ENCODE measurements at regions not wholly inside any gene's neighbourhood (a gene's known extent, or its start where the extent isn't known, plus 50 kb on each side); places are given as distances from the start of the nearest gene placed in this dataset.
"Not testable (repeated sequence)": the region's sequence is repeated elsewhere in the genome, so short reads cannot be mapped to it uniquely, and the experiment has no call there.

DNA sequence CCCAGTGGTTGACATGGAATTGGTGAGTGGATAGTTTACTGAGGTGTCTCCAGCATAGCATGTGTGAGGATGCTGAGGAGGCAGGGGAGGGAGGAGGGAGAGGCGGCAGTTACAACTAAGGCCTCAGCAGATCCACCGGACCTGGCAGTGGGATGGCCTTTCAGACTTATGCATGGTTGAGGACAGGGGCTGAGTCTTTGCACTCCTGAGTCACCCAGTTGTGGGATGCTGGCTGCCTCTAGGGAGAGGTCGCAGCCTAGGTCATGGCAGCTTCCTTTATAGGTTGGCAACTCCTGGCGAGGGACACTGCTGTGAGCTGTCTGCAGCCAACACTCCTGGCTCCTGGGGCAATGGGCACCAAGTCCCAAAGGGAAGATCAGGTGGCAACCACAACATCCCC, 380.3 kb downstream of the PREX1 start:
- DNase-seq (ENCODE audit: low spot score), result no peak
- FAIRE-seq, result no peak

DNA sequence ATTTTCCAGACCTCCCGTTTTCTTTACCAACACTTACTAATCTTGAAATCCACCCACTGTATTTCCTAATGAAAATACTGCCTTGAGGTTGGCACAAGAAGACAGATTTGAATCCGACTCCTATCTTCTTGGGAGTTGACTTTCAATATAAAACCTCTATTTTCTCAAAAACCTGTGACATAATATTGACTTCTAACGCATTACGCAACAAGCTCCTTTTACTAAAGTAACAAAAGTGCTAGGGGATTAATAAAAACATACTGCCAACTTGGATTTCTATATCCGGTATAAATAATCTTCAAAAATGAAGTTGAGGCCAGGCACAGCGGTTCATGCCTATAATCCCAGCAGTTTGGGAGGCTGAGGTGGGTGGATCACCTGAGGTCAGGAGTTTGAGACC, 382.0 kb downstream of the PREX1 start:
- DNase-seq (ENCODE audit: low spot score) (no peak), FAIRE-seq (no peak)

DNA sequence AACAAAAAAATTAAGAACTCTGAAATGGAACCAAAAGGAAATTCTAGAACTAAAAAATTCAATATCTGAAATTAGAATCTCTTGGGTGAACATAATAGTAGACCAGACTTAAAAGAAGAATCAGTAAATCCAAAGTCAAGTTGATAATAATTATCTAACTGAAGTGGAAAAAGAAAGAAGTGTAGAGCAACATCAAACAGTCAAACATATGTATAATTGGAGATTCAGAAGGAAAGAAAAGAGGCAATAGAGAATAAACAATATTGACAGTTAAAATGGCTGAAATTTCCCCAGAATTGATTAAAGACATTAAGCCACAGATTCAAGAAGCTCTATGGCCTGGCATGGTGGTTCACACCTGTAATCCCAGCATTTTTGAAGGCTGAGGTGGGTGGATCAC, 383.6 kb downstream of the PREX1 start:
- FAIRE-seq (no peak), DNase-seq (ENCODE audit: low spot score) (no peak)

DNA sequence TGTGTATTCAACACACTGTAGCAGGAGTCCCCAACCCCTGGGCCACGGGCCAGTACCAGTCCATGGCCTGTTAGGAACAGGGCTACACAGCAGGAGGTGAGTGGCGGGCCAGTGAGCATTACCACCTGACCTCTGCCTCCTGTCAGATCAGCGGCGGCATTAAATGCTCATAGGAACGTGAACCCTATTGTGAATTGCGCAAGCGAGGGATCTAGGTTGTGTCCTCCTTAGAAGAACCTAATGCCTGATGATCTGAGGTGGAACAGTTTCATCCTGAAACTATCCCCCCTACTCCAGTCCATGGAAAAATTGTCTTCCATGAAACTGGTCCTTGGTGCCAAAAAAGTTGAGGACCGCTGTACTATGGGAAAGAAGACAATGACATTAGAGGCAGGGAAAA, 386.9 kb downstream of the PREX1 start:
- DNase-seq (ENCODE audit: low spot score), result no peak
- FAIRE-seq, result peak; percentile 85

DNA sequence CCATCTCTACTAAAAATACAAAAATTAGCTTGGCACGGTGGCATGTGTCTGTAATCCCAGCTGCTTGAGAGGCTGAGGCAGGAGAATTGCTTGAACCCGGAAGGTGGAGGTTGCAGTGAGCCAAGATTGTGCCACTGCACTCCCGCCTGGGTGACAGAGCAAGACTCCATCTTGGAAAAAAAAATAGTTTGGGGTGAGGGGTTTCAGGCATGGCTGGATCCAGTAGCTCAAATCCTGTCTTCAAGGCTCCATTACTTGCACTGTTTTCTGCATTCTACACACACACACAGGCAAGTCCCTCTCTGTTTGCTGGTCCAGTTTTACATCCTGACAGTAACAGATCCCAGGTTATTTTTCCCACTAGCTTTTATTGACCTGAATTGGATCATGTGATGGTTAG, 387.5 kb downstream of the PREX1 start:
- not testable (repeated sequence) for FAIRE-seq

DNA sequence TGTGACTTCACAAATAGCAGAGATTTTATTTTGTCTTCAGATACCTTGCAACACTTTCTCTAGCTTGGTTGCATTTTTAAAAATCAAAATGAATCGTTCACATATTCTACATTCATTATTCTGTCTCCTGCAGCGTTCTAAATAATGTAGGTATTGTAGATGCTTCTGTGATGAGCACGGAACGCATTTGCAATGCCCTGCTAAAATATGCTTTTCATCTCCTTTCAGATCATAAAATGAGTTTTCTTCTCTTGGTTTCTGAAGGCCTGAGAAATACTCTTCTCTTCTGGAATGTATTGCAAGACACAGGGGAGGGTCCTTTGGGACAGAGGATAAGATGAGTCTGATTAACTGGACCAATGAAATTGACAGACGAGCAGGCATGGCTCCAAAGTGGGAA, 390.7 kb downstream of the PREX1 start:
- FAIRE-seq (no peak), DNase-seq (ENCODE audit: low spot score) (no peak)

More for the DNA sequence above, 387.5 kb downstream of the PREX1 start:
- DNase-seq (ENCODE audit: low spot score), result not testable (repeated sequence)

DNA sequence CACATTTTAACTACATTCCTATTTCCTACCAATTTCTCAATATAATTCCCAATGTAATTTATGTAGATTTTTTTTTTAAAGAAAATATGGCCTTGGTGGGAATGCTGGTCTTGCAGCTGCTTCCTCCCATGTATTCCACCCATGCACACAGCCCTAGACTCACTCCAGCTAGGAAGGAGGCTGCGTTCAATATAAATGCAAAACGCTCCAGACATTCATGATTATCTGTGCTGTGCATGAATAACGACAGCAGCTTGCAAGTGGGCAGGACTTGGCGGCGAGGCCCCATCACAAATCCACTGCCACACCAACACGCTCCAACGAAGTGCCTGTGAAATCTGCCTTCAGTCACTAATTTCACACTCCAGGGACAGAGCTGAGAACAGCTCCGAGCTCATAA, 391.2 kb downstream of the PREX1 start:
- not testable (repeated sequence) for DNase-seq (ENCODE audit: low spot score)
- FAIRE-seq, result peak; percentile 94

DNA sequence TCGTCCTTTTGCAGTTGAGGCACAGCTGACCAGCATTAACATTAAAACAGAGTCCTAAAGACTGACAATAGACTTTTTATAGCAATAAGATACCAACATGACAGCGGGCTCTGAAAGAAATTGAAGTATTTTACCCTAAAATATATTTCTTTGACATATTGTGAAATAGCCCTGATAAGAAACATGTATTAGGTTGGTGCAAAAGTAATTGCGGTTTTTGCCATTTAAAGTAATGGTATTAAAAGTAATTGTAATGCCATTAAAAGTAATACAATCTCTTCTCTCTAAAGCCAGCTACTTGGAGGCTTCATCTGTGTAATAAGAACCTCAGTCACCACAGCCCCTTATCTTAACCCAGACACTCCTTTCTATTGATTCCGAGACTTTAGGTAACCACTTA, 394.6 kb downstream of the PREX1 start:
- DNase-seq (ENCODE audit: low spot score) (no peak), FAIRE-seq (no peak)

DNA sequence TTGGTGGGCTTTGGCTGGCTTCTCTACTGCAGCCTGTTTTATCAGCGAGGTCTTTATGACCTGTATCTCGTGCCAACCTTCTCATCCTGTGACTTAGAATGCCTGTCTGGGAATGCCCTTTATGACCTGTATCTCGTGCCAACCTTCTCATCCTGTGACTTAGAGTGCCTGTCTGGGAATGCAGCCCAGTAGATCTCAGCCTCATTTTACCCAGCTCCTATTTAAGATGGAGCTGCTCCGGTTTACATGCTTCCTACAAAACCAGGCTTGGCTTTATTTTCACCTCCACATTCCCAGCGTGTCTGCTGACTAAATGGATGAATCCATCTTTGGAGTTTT, 395.3 kb downstream of the PREX1 start:
- DNase-seq (ENCODE audit: low spot score), result no peak
- FAIRE-seq, result no peak

DNA sequence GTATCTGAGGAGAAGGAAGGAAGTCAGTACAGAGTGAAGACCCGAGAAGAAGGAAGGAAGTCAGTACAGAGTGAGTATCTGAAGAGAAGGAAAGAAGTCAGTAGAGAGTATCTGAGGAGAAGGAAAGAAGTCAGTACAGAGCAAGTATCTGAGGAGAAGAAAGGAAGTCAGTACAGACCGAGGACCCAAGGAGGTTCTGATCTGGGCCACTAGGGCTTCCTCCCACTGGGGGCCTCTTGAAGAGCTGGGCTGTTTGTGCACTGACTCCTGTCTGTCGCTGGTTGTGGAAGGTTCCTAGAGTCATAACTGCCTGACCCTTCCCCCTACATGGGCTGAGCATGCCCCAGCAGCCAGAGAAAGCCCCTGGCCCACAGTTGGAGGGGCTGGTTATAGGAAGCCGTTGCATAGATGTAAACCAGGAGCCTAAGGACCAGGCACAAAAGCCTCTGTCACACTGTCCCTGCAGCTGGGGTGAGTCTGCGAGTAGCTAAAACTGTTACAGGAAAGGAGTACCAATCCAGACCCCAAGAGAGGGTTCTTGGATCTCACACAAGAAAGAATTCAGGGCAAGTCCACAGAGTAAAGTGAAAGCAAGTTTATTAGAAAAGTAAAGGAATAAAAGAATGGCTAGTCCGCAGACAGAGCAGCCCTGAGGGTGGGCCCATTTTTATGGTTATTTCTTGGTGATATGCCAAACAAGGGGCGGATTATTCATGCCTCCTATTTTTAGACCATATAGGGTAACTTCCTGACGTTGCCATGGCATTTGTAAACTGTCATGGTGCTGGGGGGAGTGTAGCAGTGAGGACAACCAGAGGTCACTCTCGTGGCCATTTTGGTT, 395.9 kb downstream of the PREX1 start:
- no peak for FAIRE-seq
- DNase-seq (ENCODE audit: low spot score), result no peak

DNA sequence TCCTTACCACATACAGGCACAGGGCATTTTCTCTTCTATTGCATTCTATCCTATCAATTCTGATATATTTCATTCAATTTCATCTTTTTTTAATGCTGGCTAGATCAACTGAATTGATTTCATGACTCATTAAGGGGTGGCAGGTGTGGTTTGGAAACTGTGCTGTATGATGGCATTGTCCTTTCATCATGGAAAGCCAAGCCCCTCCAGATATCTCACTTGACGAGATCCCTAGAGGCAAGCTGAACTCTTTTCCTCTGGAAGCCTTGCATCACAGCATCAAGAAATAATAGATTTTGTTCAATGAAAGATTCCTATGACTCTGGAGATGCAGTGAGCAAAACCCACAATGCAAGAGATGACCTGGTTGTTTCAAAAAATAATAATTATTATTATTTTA, 401.2 kb downstream of the PREX1 start:
- FAIRE-seq, result no peak
- no peak for DNase-seq (ENCODE audit: low spot score)

DNA sequence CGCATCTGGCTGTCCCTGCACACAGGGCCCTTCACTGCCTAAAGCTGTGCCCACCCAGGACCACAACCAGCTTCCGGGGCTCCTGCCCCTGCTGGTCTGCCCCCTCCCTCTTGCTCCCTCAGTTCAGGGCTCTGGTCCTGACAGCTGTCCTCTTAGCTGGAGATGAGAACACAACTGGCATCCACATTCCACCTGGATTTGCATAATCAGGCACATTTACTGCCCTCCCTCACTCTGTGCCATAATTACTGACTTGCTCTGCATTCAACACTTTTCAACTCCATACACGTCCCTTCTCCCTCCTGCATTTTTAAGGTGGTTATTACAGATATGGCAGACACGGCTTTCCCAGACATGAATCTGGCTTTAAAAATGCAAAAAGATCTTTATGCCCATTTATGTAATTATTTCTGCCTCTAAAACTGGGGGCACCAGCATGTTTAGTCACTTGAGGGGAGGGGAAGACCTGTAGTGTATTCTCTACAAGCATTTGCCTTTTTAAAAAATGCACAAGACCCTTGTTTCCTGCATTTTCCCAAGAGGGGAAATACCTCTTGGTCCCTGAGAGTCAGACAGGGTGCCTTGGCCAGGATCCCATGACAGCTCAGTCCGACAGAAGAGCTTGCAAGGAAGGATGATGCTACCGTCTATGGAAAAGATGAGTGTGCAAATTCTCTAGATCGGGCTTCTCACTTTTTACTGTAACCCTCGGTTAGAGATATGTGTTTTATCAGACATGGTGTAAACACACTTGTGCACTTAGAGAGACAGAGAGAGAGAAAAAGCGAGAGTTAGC, 401.8 kb downstream of the PREX1 start:
- DNase-seq (ENCODE audit: low spot score) (no peak), FAIRE-seq (no peak)

DNA sequence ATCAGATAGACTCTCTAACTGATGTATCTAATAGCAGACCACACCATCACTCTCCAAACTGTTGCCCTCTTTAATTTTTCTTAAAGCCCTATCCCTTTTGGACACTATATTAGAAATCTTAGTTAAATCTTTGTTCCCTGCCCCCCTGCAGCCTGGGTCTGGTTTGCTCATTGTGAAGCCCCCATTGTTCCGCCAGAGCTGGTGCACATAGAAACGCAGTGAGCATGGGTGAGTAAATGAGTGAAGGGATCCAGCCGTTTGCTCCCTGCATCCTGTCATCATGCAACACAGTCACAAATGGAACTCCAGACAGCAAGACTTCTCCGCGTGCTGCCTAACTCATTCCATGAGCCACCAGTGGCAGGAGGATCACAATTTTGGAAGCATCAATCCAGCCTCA, 402.5 kb downstream of the PREX1 start:
- FAIRE-seq, result no peak

DNA sequence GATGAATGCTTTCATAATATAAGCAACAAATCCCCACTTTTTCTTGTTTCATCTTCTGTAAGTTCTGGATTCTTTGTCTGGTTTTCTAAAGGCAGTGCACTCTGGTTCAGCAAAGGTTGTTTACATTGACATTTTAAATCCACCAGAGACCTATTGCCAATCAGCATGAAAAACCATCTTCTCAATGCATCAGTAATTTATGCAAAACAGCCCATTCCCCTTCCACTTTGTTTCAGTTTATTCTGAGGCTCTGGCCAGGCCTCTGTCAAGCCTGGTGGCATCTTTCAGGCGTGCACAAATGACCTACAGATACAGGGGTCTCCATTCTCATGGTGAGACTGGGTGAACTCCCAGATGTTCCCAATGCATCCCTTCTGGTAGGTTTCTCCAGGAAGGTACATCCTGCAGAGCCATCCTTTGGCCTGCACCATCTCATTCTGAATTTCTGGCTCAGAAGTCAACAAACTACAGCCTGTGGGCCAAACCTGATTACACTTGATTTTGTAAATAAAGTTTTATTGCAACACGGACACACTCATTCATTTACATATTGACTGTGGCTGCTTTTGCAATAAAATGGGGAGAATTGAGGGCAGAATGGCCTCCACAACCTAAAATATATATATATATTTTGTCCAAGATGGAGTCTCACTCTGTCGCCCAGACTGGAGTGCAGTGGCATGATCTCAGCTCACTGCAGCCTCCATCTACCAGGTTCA, 405.4 kb downstream of the PREX1 start:
- FAIRE-seq, result no peak

More for the DNA sequence above, 402.5 kb downstream of the PREX1 start:
- DNase-seq (ENCODE audit: low spot score), result no peak

DNA sequence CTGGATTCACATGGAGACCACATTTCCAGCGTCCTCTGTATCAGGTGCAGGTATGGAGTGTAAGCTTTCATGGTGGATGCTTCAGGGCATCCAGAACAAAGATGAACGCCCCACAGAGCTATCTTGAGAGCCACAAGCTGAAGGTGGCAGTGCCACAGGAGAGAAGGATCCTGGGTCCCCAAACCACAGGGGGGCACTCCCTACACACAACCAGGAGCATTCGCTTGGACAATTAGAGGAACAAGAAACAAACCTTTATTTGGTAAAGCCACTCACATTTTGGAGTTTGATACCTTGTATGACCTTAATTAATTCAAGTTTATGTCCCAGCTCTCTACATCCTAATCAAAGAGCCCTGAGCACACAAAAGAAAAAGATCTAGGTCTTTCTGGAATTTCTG, 406.3 kb downstream of the PREX1 start:
- FAIRE-seq (no peak), DNase-seq (ENCODE audit: low spot score) (no peak)

More for the DNA sequence above, 405.4 kb downstream of the PREX1 start:
- no peak for DNase-seq (ENCODE audit: low spot score)

DNA sequence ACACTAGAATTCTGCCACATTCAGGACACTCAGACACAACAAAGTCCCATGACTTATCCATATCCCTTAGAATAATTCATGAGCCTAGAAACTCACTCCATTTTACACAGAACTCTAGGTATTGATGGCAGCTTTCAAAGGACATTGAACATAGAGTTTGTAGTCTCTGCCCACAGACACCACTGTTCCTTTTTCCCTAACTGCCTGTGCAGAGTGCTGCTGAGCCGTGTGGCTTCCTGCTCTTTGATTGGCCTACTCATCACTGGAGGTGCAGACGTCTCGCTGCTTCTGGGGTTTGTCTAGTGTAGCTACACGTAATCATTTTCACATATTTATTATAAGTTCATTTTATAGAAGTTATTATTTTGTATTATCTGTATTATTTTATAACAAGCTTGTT, 407.6 kb downstream of the PREX1 start:
- FAIRE-seq, result no peak
- no peak for DNase-seq (ENCODE audit: low spot score)

DNA sequence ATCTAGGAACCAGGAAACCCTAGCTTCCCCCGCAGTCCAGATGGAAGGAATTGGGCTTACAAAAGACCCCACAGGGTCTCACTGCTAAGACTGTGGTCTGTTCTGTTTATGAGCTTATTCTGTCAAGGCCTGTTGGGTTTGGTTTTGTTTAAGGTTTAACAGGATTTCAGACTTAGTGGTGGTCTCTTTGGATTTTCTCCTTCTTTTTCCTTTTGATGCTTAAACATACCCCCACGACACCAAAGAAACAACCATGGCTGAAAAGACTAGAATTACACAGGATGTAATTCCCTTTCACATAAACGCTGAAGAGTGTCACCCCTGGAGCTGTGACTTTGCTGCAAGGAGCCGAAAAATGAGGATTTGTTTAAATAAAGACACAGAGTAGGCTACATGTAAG, 408.6 kb downstream of the PREX1 start:
- DNase-seq (ENCODE audit: low spot score) (no peak), FAIRE-seq (no peak)

DNA sequence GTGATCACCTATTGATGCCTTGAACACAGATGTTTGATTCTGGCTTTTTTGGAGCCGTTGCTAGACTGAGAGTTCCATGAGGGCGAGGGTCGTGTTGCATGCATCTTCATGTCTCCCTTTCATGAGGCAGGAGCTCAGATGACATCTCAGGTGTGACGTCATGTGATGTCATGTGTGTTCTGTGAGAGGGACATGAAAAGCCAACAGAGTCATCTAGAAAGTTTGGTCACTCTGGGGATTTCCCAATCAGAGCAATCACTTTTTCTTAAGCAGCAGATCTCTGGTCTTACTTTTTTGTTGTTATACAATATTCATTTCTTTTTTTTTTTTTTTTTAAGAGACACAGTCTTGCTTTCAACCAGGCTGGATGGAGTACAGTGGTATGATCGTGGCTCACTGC, 411.8 kb downstream of the PREX1 start:
- DNase-seq (ENCODE audit: low spot score), result no peak
- no peak for FAIRE-seq

DNA sequence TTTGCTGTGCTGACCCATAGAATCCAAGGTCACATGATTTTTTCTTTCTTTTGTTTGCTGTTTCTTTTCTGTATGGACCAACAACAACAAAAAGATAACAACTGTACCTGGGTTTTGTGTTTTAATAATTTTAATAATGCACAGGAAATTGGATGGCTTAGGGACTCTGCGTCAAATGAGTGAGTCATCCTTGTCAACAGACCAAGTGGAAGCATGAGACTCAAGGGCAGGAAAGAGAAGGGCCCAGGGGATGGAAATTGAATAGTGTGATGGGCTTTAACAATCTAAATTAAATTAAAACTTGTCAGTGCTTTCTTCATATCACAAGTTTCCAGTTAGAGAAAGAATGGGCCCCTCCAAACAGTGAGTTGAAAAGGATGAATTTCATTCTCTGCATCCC, 413.0 kb downstream of the PREX1 start:
- DNase-seq (ENCODE audit: low spot score) (no peak), FAIRE-seq (no peak)

DNA sequence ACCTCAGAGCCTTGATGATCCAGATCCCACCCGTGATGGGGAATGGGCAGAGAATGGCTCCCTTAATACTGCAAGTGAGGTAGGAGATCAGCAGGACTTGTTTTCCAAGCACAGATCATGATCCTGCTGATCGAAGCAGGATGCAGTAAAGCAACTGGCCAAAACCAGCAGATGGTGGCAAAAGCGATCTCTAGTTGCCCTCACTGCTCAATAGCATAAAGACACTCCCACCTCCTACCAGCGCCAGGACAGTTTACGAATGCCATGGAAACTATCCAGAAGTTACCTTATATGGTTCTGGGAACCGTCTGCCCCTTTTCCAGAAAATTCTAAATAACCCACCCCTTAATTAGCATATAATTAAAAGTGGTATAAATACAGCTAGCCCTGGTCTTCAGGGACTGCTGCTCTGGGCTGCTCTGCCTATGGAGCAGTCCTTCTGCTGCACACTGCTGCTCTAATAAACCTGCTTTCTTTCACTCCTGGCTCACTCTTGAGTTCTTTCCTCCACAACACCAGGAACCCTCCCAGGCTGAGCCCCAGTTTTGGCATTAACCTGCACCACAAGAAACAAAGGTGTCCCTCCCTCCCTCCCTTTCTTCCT, 415.8 kb downstream of the PREX1 start:
- no peak for FAIRE-seq
- no peak for DNase-seq (ENCODE audit: low spot score)

DNA sequence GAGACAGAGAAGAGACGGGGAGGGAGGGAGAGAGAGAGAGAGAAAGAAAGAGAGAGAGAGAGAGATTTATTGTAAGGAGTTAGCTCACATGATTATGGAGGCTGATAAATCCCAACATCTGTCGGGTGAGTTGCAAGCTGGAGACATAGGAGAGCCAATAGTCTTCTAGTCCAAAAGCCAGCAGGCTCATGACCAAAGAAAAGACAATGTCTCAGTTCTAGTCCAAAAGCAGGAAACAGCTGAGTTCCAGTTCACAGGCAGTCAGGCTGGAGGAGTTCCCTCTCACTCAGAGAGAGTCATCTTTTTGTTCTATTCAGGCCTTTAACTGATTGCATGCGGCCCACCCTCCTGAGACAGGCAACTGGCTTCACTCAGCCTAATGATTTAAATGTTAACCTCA, 416.6 kb downstream of the PREX1 start:
- FAIRE-seq (no peak), DNase-seq (ENCODE audit: low spot score) (no peak)

Data from urothelium cell line (cell line).